WTC11 (cell line): ENCODE measurements at regions not wholly inside any gene's neighbourhood (a gene's known extent, or its start where the extent isn't known, plus 50 kb on each side); places are given as distances from the start of the nearest gene placed in this dataset.

Source experiments
- TEAD4 ChIP-seq: sonication (generic); formaldehyde crosslinking; IDR thresholded peaks from 2 replicates; pipeline ENCODE4 v1.8.0; 2022; ENCODE audit warnings: mild to moderate bottlenecking, missing genetic modification reagents
- TF ChIP-seq, protein P1 (sequence below): fragments of 200-600 bp; IDR thresholded peaks from 2 replicates; pipeline ENCODE4 v1.8.0; 2022; ENCODE audit warnings: antibody characterized with exemption

DNA sequence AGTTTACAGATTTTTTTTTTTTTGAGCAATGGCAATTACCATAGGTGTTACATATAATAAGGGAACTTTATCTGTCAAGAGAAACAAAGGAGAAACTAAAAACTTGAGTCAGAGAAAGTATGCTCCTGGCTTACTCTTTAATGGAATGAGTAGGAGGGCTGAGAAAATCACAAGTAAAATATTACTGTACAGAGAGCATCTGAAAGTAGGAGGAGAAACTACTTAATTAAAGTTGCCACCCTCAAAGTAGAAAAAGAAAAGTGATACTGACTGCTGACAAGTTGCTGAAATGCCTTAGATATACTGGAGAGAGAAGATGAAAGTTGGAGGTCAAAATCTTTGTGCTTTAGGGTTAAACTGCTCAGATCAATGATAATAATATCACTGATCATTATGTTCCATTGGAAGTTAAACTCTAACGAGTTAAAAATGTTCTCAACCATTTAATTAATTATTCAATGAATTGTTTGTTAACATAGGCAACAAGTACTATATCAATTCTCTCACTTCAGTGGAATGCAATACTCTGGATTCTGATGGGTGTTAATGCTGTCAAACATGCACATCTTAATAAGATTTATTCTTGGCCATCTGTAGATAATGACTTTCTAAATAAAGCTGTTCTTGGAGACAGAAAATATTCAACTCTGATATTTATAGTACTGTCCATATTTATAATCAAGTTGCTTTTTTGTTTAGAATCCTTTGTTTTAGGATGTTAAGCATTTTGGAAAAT, 61.2 kb upstream of the CAMK2D start:
- no peak for TF ChIP-seq TEAD4 (CRISPR knock-in tag)
- TF ChIP-seq, protein P1, sequence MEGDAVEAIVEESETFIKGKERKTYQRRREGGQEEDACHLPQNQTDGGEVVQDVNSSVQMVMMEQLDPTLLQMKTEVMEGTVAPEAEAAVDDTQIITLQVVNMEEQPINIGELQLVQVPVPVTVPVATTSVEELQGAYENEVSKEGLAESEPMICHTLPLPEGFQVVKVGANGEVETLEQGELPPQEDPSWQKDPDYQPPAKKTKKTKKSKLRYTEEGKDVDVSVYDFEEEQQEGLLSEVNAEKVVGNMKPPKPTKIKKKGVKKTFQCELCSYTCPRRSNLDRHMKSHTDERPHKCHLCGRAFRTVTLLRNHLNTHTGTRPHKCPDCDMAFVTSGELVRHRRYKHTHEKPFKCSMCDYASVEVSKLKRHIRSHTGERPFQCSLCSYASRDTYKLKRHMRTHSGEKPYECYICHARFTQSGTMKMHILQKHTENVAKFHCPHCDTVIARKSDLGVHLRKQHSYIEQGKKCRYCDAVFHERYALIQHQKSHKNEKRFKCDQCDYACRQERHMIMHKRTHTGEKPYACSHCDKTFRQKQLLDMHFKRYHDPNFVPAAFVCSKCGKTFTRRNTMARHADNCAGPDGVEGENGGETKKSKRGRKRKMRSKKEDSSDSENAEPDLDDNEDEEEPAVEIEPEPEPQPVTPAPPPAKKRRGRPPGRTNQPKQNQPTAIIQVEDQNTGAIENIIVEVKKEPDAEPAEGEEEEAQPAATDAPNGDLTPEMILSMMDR = no peak
